Astrocyte (in vitro differentiated cells and primary cell): ENCODE measurements at regions not wholly inside any gene's neighbourhood (a gene's known extent, or its start where the extent isn't known, plus 50 kb on each side); places are given as distances from the start of the nearest gene placed in this dataset.
A peak's percentile ranks its signal among the peaks of the same experiment; 100 is the strongest.

ENCODE experiments used
- DNase-seq: peaks from one replicate; pipeline ENCODE4 v3.0.0-alpha.2; 2010; ENCODE audit warnings: low read depth
- FAIRE-seq: peaks from 2 replicates; lab custom pipeline; 2011; peaks lifted over from hg19 to GRCh38; lab: Jason Lieb, UNC
- H2AFZ ChIP-seq: 2 replicates; pipeline ENCODE4 v1.6.0; 2012; ENCODE audit warnings: low read depth, low read length, inconsistent platforms
- H3K27ac ChIP-seq: 2 replicates; pipeline ENCODE4 v1.5.1; 2011; ENCODE audit warnings: low read depth, low read length, inconsistent platforms
- H3K27me3 ChIP-seq: 2 replicates; pipeline ENCODE4 v1.6.0; 2011; ENCODE audit warnings: low read length, inconsistent platforms; ENCODE audit not compliant: insufficient read depth
- H3K36me3 ChIP-seq: 2 replicates; pipeline ENCODE4 v1.5.1; 2011; ENCODE audit warnings: low read length, inconsistent platforms; ENCODE audit not compliant: insufficient read depth
- H3K4me1 ChIP-seq: 2 replicates; pipeline ENCODE4 v1.5.1; 2011; ENCODE audit warnings: low read length, inconsistent platforms; ENCODE audit not compliant: insufficient read depth
- H3K4me2 ChIP-seq: 2 replicates; pipeline ENCODE4 v1.6.0; 2012; ENCODE audit warnings: low read length, inconsistent platforms
- H3K4me3 ChIP-seq: 2 replicates; pipeline ENCODE4 v1.5.1; 2011; ENCODE audit warnings: low read depth, mild to moderate bottlenecking, low read length, inconsistent platforms; ENCODE audit not compliant: insufficient read depth
- H3K79me2 ChIP-seq: 2 replicates; pipeline ENCODE4 v1.6.0; 2012; ENCODE audit warnings: mild to moderate bottlenecking, low read length, inconsistent platforms; ENCODE audit not compliant: insufficient read depth
- H3K9ac ChIP-seq: 2 replicates; pipeline ENCODE4 v1.6.0; 2012; ENCODE audit warnings: mild to moderate bottlenecking, low read length, inconsistent platforms
- H3K9me3 ChIP-seq: 2 replicates; pipeline ENCODE4 v1.5.1; 2012; ENCODE audit warnings: low read depth, mild to moderate bottlenecking, low read length, inconsistent platforms; ENCODE audit not compliant: insufficient read depth
- H4K20me1 ChIP-seq: 2 replicates; pipeline ENCODE4 v1.6.0; 2012; ENCODE audit warnings: low read length, inconsistent platforms; ENCODE audit not compliant: insufficient read depth
- H3K27ac Mint-ChIP-seq: one replicate; pipeline ENCODE4 v1.8.0; 2021; ENCODE audit warnings: mild to moderate bottlenecking, mixed read lengths; ENCODE audit not compliant: unreplicated experiment
- H3K27me3 Mint-ChIP-seq: one replicate; pipeline ENCODE4 v1.8.0; 2021; ENCODE audit warnings: low read depth, mixed read lengths; ENCODE audit not compliant: unreplicated experiment
- H3K36me3 Mint-ChIP-seq: one replicate; pipeline ENCODE4 v1.8.0; 2021; ENCODE audit warnings: low read depth, mixed read lengths; ENCODE audit not compliant: unreplicated experiment
- H3K4me1 Mint-ChIP-seq: one replicate; pipeline ENCODE4 v1.8.0; 2021; ENCODE audit warnings: low read depth, mixed read lengths; ENCODE audit not compliant: unreplicated experiment
- H3K4me3 Mint-ChIP-seq: one replicate; pipeline ENCODE4 v1.8.0; 2021; ENCODE audit warnings: mild to moderate bottlenecking, moderate library complexity, mixed read lengths; ENCODE audit not compliant: unreplicated experiment
- H3K9me3 Mint-ChIP-seq: one replicate; pipeline ENCODE4 v1.8.0; 2021; ENCODE audit warnings: mild to moderate bottlenecking, mixed read lengths; ENCODE audit not compliant: unreplicated experiment
- EZH2 ChIP-seq: IDR thresholded peaks from 2 replicates; pipeline ENCODE4 v1.6.1; 2012; ENCODE audit warnings: mild to moderate bottlenecking, low read length, inconsistent platforms; ENCODE audit not compliant: insufficient read depth
- TF ChIP-seq, protein P1 (sequence below): IDR thresholded peaks from 2 replicates; pipeline ENCODE4 v1.5.1; 2011; ENCODE audit warnings: low read depth, mild to moderate bottlenecking, inconsistent platforms, low read length, moderate library complexity; ENCODE audit not compliant: insufficient read depth

DNA sequence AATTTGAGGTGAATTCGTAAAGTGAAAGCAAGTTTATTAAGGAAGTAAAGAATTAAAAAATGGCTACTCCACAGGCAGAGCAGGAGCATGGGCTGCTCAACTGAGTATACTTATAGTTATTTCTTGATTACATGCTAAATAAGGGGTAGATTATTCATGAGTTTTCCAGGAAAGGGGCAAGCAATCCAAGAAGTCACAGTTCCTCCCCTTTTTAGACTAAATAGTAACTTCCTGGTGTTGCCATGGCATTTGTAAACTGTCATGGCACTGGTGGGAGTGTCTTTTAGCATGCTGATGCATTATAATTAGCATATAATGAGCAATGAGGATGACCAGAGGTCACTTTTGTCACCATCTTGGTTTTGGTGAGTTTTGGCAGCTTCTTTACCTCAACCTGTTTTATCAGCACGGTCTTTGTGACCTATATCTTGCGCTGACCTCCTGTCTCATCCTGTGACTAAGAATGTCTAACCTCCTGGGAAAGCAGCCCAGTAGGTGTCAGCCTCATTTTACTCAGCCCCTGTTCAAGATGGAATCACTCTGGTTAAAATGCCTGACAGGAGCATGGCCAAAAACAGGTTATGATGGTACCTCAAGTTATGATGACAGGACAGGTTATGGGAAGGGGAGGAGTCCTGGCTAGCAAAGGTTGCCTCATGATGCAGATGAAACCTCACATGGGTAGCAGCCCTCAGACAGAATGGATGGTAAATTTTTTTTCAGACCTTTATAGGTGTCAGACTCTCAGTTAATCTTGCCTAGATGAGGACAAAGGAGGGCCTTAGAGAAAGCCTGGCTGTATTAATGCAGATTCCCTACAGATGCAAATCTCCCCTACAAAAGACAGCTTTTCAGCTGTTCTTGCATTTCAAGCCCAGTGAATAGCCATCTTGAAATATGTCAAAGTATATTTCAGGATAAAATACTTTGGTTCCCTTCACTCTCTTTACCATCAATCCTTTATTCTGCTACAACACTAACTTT is 49.7 kb downstream of the SIPA1L2 start:
- H4K20me1 ChIP-seq = no peaks in the 10 kb centered on the region
- H3K9me3 ChIP-seq = no peaks in the 10 kb centered on the region
- no peak overlapping the region for H3K27ac ChIP-seq
- no peak for FAIRE-seq
- H3K36me3 Mint-ChIP-seq = peaks cover 7% of the 10 kb centered on the region
- H3K27me3 Mint-ChIP-seq = no peaks in the 10 kb centered on the region
- H3K36me3 ChIP-seq = no peaks in the 10 kb centered on the region
- no peak overlapping the region for H2AFZ ChIP-seq
- no peak overlapping the region for H3K4me2 ChIP-seq
- H3K79me2 ChIP-seq = peaks cover 2% of the 10 kb centered on the region
- DNase-seq = peak; percentile 16
- H3K9ac ChIP-seq = no peak overlapping the region
- H3K4me3 Mint-ChIP-seq = no peak overlapping the region
- no peaks in the 10 kb centered on the region for H3K9me3 Mint-ChIP-seq
- H3K4me3 ChIP-seq = no peak overlapping the region
- H3K4me1 Mint-ChIP-seq = peaks cover 11% of the 10 kb centered on the region
- H3K4me1 ChIP-seq = no peaks in the 10 kb centered on the region
- no peak overlapping the region for H3K27ac Mint-ChIP-seq
- TF ChIP-seq EZH2 = no peak
- TF ChIP-seq, protein P1, sequence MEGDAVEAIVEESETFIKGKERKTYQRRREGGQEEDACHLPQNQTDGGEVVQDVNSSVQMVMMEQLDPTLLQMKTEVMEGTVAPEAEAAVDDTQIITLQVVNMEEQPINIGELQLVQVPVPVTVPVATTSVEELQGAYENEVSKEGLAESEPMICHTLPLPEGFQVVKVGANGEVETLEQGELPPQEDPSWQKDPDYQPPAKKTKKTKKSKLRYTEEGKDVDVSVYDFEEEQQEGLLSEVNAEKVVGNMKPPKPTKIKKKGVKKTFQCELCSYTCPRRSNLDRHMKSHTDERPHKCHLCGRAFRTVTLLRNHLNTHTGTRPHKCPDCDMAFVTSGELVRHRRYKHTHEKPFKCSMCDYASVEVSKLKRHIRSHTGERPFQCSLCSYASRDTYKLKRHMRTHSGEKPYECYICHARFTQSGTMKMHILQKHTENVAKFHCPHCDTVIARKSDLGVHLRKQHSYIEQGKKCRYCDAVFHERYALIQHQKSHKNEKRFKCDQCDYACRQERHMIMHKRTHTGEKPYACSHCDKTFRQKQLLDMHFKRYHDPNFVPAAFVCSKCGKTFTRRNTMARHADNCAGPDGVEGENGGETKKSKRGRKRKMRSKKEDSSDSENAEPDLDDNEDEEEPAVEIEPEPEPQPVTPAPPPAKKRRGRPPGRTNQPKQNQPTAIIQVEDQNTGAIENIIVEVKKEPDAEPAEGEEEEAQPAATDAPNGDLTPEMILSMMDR = no peak
- H3K27me3 ChIP-seq = no peaks in the 10 kb centered on the region

DNA sequence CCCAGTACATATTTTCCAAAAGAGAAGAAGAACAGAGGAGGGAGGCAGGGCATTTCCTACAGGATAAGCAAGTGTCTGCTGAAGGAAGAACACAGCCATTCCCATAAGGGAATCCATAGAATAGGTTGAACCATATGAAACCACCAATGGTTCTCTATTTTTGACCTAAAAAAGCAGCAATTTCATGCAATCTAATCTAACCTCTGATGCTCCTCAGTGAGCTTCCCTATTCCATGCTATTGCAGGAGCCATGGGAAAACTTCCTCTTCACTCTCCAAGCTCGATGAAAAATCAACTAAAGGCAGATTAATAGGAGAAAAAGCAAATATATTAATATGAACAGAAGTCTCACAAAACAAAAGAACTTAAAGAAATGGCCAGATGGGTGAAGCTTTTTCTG is 50.5 kb downstream of the SIPA1L2 start:
- no peaks in the 10 kb centered on the region for H3K9me3 ChIP-seq
- Mint-ChIP-seq H3K27me3 (no peaks in the 10 kb centered on the region), H3K9me3 (no peaks in the 10 kb centered on the region), H3K36me3 (peaks cover 7% of the 10 kb centered on the region), H3K27ac (no peak overlapping the region), H3K4me3 (no peak overlapping the region), H3K4me1 (peaks cover 16% of the 10 kb centered on the region)
- H3K4me2 ChIP-seq = no peak overlapping the region
- no peak overlapping the region for H3K4me3 ChIP-seq
- no peak overlapping the region for H2AFZ ChIP-seq
- no peak overlapping the region for H3K27ac ChIP-seq
- H3K79me2 ChIP-seq = peaks cover 2% of the 10 kb centered on the region
- H3K4me1 ChIP-seq = no peaks in the 10 kb centered on the region
- DNase-seq = no peak
- no peaks in the 10 kb centered on the region for H3K27me3 ChIP-seq
- no peaks in the 10 kb centered on the region for H3K36me3 ChIP-seq
- no peaks in the 10 kb centered on the region for H4K20me1 ChIP-seq
- no peak overlapping the region for H3K9ac ChIP-seq
- TF ChIP-seq, protein P1 = no peak
- no peak for TF ChIP-seq EZH2
- no peak for FAIRE-seq
